ENCODE measurements at regions not wholly inside any gene's neighbourhood (a gene's known extent, or its start where the extent isn't known, plus 50 kb on each side); places are given as distances from the start of the nearest gene placed in this dataset.

GRCh38 chr11:33956611-33957010 lies 64.7 kb upstream of the LMO2 start:
- H3K4me1 ChIP-seq (ENCODE audit: control insufficient read depth in 5 of 5, insufficient read depth in 5 of 5, low read length in 5 of 5), result peaks cover 0 to 2% (median 0%) of the 10 kb centered on the region in 5 donors
- TF ChIP-seq CTCF (IDR thresholded peaks at IDR 0.05; ENCODE audit: control extremely low read depth, extremely low read depth), result no peak
- no peaks in the 10 kb centered on the region for H3K9me3 ChIP-seq (ENCODE audit: control insufficient read depth in 4 of 4, insufficient read depth in 3 of 4, low read length in 3 of 4)
- H3K4me3 ChIP-seq, result no peak overlapping the region
- no peak for DNase-seq
- no peak overlapping the region for H3K27ac ChIP-seq (ENCODE audit: low read depth in 1 of 2, low read length in 1 of 2)
- ATAC-seq (ENCODE audit: insufficient read depth, low FRiP score), result no peak
- 69 to 77% methylated on average over 3 of the region's 3 CpGs for WGBS, 2 donors
- H3K9ac ChIP-seq (ENCODE audit: insufficient read depth in 1 of 2, low read length in 2 of 2), result no peak overlapping the region
- H3K27me3 ChIP-seq (ENCODE audit: control insufficient read depth in 3 of 3, insufficient read depth in 3 of 3, low read length in 2 of 3), result peaks cover 0 to 4% (median 0%) of the 10 kb centered on the region in 3 donors
- no peaks in the 10 kb centered on the region for H3K36me3 ChIP-seq (ENCODE audit: control insufficient read depth in 4 of 4, insufficient read depth in 4 of 4, low read length in 4 of 4)

GRCh38 chr11:33953289-33953688 lies 61.4 kb upstream of the LMO2 start:
- DNase-seq (no peak), ATAC-seq (ENCODE audit: insufficient read depth, low FRiP score) (no peak)

GRCh38 chr11:33952805-33953204 lies 60.9 kb upstream of the LMO2 start:
- no peak overlapping the region for H3K4me3 ChIP-seq
- ATAC-seq (ENCODE audit: insufficient read depth, low FRiP score) (no peak), DNase-seq (no peak)
- H3K27me3 ChIP-seq (ENCODE audit: control insufficient read depth in 3 of 3, insufficient read depth in 3 of 3, low read length in 2 of 3), result peaks cover 0 to 4% (median 0%) of the 10 kb centered on the region in 3 donors
- 72 to 76% methylated on average over 5 of the region's 5 CpGs for whole genome bisulfite sequencing, 2 donors
- H3K9ac ChIP-seq (ENCODE audit: insufficient read depth in 1 of 2, low read length in 2 of 2), result no peak overlapping the region
- no peaks in the 10 kb centered on the region for H3K36me3 ChIP-seq (ENCODE audit: control insufficient read depth in 4 of 4, insufficient read depth in 4 of 4, low read length in 4 of 4)
- no peaks in the 10 kb centered on the region for H3K9me3 ChIP-seq (ENCODE audit: control insufficient read depth in 4 of 4, insufficient read depth in 3 of 4, low read length in 3 of 4)
- TF ChIP-seq CTCF (IDR thresholded peaks at IDR 0.05; ENCODE audit: control extremely low read depth, extremely low read depth), result no peak
- H3K4me1 ChIP-seq (ENCODE audit: control insufficient read depth in 5 of 5, insufficient read depth in 5 of 5, low read length in 5 of 5), result peaks cover 0 to 4% (median 0%) of the 10 kb centered on the region in 5 donors
- H3K27ac ChIP-seq (ENCODE audit: low read depth in 1 of 2, low read length in 1 of 2), result no peak overlapping the region

More at GRCh38 chr11:33953289-33953688, 61.4 kb upstream of the LMO2 start:
- Histone ChIP-seq H3K4me3 (no peak overlapping the region), H3K36me3 (ENCODE audit: control insufficient read depth in 4 of 4, insufficient read depth in 4 of 4, low read length in 4 of 4) (no peaks in the 10 kb centered on the region), H3K27ac (ENCODE audit: low read depth in 1 of 2, low read length in 1 of 2) (no peak overlapping the region), H3K4me1 (ENCODE audit: control insufficient read depth in 5 of 5, insufficient read depth in 5 of 5, low read length in 5 of 5) (peaks cover 0 to 4% (median 0%) of the 10 kb centered on the region in 5 donors), H3K9ac (ENCODE audit: insufficient read depth in 1 of 2, low read length in 2 of 2) (no peak overlapping the region), H3K9me3 (ENCODE audit: control insufficient read depth in 4 of 4, insufficient read depth in 3 of 4, low read length in 3 of 4) (no peaks in the 10 kb centered on the region), H3K27me3 (ENCODE audit: control insufficient read depth in 3 of 3, insufficient read depth in 3 of 3, low read length in 2 of 3) (peaks cover 0 to 4% (median 0%) of the 10 kb centered on the region in 3 donors)
- WGBS, 2 donors, result 36 to 51% methylated on average over 5 of the region's 5 CpGs
- TF ChIP-seq CTCF (IDR thresholded peaks at IDR 0.05; ENCODE audit: control extremely low read depth, extremely low read depth), result no peak

Data from lung (tissue), 11 donors.